Natural killer cell (primary cell): ENCODE measurements at regions not wholly inside any gene's neighbourhood (a gene's known extent, or its start where the extent isn't known, plus 50 kb on each side); places are given as distances from the start of the nearest gene placed in this dataset.

Source experiments
- ATAC-seq, 3 donors: fragments of 150-1000 bp in 2 of 3; fragments of 200-7000 bp in 1 of 3; cut with Tn5 transposase; 1 replicate in 1 of 3; 2 replicates in 2 of 3; pipeline ENCODE4 v1.10.0; 2021; ENCODE audit warnings: mild to moderate bottlenecking in 2 of 3, moderate library complexity in 2 of 3
- DNase-seq, 2 donors: peaks; one replicate each; pipeline versions ENCODE4 v3.0.0 to v3.0.0-alpha.2; 2013 to 2021; ENCODE audit warnings: mixed read lengths in 1 of 2
- H3K27ac ChIP-seq: one replicate; pipeline ENCODE4 v1.5.1; 2013; ENCODE audit warnings: mild to moderate bottlenecking, low read length
- H3K27me3 ChIP-seq: one replicate; pipeline ENCODE4 v1.6.1; 2013; ENCODE audit warnings: low read length; ENCODE audit not compliant: control insufficient read depth, insufficient read depth
- H3K36me3 ChIP-seq: one replicate; pipeline ENCODE4 v1.6.1; 2013; ENCODE audit warnings: low read length; ENCODE audit not compliant: control insufficient read depth, insufficient read depth
- H3K4me1 ChIP-seq: one replicate; pipeline ENCODE4 v1.6.1; 2013; ENCODE audit warnings: low read length; ENCODE audit not compliant: control insufficient read depth, insufficient read depth
- H3K4me3 ChIP-seq: one replicate; pipeline ENCODE4 v1.5.1; 2013; ENCODE audit warnings: low read length
- H3K9me3 ChIP-seq: one replicate; pipeline ENCODE4 v1.6.1; 2013; ENCODE audit warnings: low read length; ENCODE audit not compliant: control insufficient read depth, insufficient read depth
- H3K27ac Mint-ChIP-seq, 2 donors: one replicate each; pipeline ENCODE4 v1.8.0; 2022; ENCODE audit warnings: mild to moderate bottlenecking in 2 of 2, mixed read lengths in 2 of 2, moderate library complexity in 1 of 2
- H3K27me3 Mint-ChIP-seq, 2 donors: one replicate each; pipeline ENCODE4 v1.8.0; 2022; ENCODE audit warnings: low read depth in 2 of 2, mixed read lengths in 2 of 2
- H3K36me3 Mint-ChIP-seq: one replicate; pipeline ENCODE4 v1.8.0; 2022; ENCODE audit warnings: mixed read lengths
- H3K4me1 Mint-ChIP-seq, 2 donors: one replicate each; pipeline ENCODE4 v1.8.0; 2022; ENCODE audit warnings: mixed read lengths in 2 of 2
- H3K4me3 Mint-ChIP-seq: one replicate; pipeline ENCODE4 v1.8.0; 2022; ENCODE audit warnings: mild to moderate bottlenecking, moderate library complexity, mixed read lengths
- H3K9me3 Mint-ChIP-seq, 2 donors: one replicate each; pipeline ENCODE4 v1.8.0; 2022; ENCODE audit warnings: mixed read lengths in 2 of 2
- WGBS: methylation state at CpG from one replicate; pipeline ENCODE4 v1.1.7; 2013; ENCODE audit warnings: missing lambda C conversion rate; ENCODE audit not compliant: insufficient coverage; 5-methylcytosine and 5-hydroxymethylcytosine counted together
- intact Hi-C: fragments of 100-400 bp; cut with micrococcal nuclease; formaldehyde crosslinking; loops from one replicate; pipeline ENCODE4 v1.14.2; 2022
- TF ChIP-seq, protein P1 (sequence below): fragments of 200-600 bp; IDR thresholded peaks from one replicate; pipeline ENCODE4 v1.8.0; 2022; ENCODE audit warnings: antibody characterized with exemption

DNA sequence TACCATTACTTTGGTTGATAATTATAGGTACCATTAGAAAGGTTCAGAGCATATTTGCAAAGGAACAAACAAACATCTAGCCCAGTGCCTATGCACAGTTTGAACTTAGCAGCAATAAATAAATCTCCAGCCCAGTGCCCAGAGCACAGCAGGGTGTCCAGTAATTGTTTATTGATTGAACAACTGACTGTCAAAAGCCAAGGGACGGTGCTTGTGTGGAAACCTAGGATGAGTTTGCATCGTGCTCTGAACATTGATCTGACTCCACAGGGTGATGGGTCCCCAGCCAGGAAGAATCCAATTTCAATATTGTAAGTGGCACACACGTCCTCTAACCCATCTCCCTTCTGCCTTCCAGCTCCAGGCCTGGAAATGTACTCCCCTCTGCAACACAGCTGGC, 625.5 kb upstream of the C16orf82 start:
- Histone ChIP-seq H3K36me3 (no peaks in the 10 kb centered on the region), H3K27ac (no peak overlapping the region), H3K4me3 (no peak overlapping the region), H3K4me1 (no peaks in the 10 kb centered on the region), H3K9me3 (no peaks in the 10 kb centered on the region), H3K27me3 (no peaks in the 10 kb centered on the region)
- TF ChIP-seq, protein P1, sequence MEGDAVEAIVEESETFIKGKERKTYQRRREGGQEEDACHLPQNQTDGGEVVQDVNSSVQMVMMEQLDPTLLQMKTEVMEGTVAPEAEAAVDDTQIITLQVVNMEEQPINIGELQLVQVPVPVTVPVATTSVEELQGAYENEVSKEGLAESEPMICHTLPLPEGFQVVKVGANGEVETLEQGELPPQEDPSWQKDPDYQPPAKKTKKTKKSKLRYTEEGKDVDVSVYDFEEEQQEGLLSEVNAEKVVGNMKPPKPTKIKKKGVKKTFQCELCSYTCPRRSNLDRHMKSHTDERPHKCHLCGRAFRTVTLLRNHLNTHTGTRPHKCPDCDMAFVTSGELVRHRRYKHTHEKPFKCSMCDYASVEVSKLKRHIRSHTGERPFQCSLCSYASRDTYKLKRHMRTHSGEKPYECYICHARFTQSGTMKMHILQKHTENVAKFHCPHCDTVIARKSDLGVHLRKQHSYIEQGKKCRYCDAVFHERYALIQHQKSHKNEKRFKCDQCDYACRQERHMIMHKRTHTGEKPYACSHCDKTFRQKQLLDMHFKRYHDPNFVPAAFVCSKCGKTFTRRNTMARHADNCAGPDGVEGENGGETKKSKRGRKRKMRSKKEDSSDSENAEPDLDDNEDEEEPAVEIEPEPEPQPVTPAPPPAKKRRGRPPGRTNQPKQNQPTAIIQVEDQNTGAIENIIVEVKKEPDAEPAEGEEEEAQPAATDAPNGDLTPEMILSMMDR, result no peak
- H3K4me1 Mint-ChIP-seq, result no peaks in the 10 kb centered on the region
- WGBS, result 65% methylated on average over 3 of the region's 3 CpGs
- intact Hi-C loops, result no loop called here
- no peaks in the 10 kb centered on the region for H3K36me3 Mint-ChIP-seq
- no peak overlapping the region for H3K4me3 Mint-ChIP-seq
- DNase-seq (no peak), ATAC-seq (no peak)
- H3K9me3 Mint-ChIP-seq, result no peaks in the 10 kb centered on the region
- no peak overlapping the region for H3K27ac Mint-ChIP-seq
- peaks cover 3 to 13% of the 10 kb centered on the region in 2 donors for H3K27me3 Mint-ChIP-seq

DNA sequence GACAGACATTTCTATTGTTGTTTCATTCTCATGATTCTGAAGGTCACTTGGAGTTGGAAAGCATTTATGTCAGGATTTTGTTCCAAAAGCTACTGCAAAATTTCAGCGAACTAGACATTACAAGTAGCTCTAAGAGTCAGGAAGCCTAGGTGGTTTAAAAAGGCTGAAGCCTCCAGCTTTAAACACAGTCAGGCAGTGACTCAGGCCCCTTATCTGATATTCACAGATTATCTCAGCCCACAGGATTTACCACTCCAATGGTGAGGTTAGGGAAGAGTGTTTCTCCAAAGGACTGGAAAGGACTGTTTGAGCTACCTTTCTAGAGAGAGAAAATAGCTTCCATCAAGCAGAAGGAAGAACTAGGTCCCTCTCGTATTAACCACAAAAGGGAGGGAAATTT, 624.4 kb upstream of the C16orf82 start:
- Mint-ChIP-seq H3K36me3 (no peaks in the 10 kb centered on the region), H3K27me3 (peaks cover under 1 to 13% of the 10 kb centered on the region in 2 donors), H3K27ac (no peak overlapping the region), H3K9me3 (no peaks in the 10 kb centered on the region), H3K4me1 (no peaks in the 10 kb centered on the region), H3K4me3 (no peak overlapping the region)
- H3K27ac ChIP-seq, result no peak overlapping the region
- intact Hi-C loops, result no loop called here
- 48% methylated on average over 2 of the region's 2 CpGs for WGBS
- DNase-seq (no peak), ATAC-seq (no peak)
- no peaks in the 10 kb centered on the region for H3K36me3 ChIP-seq
- H3K4me3 ChIP-seq, result no peak overlapping the region
- no peaks in the 10 kb centered on the region for H3K4me1 ChIP-seq
- TF ChIP-seq, protein P1, result no peak
- no peaks in the 10 kb centered on the region for H3K9me3 ChIP-seq
- no peaks in the 10 kb centered on the region for H3K27me3 ChIP-seq

DNA sequence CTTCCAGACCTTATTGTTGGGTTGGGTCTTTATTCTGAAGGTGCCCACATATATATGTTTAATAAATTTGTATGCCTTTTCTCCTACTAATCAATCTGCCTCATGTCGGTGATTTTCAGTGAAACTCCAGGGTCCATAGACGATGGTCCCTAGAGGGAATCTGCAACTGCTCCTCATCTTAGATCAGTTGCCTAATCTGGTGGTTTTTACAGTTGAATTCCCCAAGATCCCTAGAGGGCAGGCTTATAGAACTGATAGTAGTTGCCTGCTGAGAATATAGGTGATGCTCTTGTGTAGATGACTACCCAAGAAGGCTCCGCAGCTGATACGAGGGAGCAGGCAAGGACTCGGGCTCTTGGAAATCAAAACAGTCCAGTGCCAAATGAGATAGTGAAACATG, 619.2 kb upstream of the C16orf82 start:
- no peak overlapping the region for H3K27ac ChIP-seq
- H3K9me3 ChIP-seq, result no peaks in the 10 kb centered on the region
- DNase-seq (no peak), ATAC-seq (no peak)
- Mint-ChIP-seq H3K4me1 (no peaks in the 10 kb centered on the region), H3K4me3 (no peak overlapping the region), H3K36me3 (no peaks in the 10 kb centered on the region), H3K9me3 (no peaks in the 10 kb centered on the region), H3K27ac (no peak overlapping the region), H3K27me3 (peaks cover 0 to 5% of the 10 kb centered on the region in 2 donors)
- WGBS, result 87% methylated on average over 5 of the region's 5 CpGs
- no peaks in the 10 kb centered on the region for H3K4me1 ChIP-seq
- TF ChIP-seq, protein P1, result no peak
- no peaks in the 10 kb centered on the region for H3K36me3 ChIP-seq
- intact Hi-C loops, result no loop called here
- H3K27me3 ChIP-seq, result no peaks in the 10 kb centered on the region
- no peak overlapping the region for H3K4me3 ChIP-seq

DNA sequence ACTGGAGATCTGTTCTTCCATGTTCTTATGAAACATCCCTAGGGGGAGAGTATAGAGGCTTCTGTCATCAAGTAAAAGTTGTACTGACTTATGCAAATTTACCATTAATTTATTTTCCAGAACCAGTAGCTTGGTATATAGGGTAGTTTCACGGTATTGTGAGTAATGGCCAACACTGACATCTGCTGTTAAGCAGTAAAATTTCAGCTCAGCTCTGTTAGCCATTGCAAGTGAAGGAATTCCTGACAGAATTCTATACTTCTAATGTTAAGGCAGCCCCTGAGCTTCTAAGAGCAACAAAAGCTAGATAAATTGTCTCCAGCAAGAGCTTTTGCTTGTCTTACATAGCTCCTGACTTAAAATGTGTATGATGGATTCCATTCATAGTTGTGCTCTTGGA, 613.5 kb upstream of the C16orf82 start:
- Mint-ChIP-seq H3K4me1 (no peaks in the 10 kb centered on the region), H3K9me3 (no peaks in the 10 kb centered on the region), H3K27ac (no peak overlapping the region), H3K4me3 (no peak overlapping the region), H3K27me3 (peaks cover 0 to 4% of the 10 kb centered on the region in 2 donors), H3K36me3 (no peaks in the 10 kb centered on the region)
- Histone ChIP-seq H3K4me3 (no peak overlapping the region), H3K9me3 (no peaks in the 10 kb centered on the region), H3K27me3 (no peaks in the 10 kb centered on the region), H3K27ac (no peak overlapping the region), H3K4me1 (no peaks in the 10 kb centered on the region), H3K36me3 (no peaks in the 10 kb centered on the region)
- no peak for ATAC-seq
- 75% methylated on average over 1 of the region's 1 CpG for WGBS
- DNase-seq, result no peak
- intact Hi-C loops, result no loop called here
- TF ChIP-seq, protein P1, result no peak
